ENCODE measurements at regions not wholly inside any gene's neighbourhood (a gene's known extent, or its start where the extent isn't known, plus 50 kb on each side); places are given as distances from the start of the nearest gene placed in this dataset.

- no peak for TF ChIP-seq CTCF (IDR thresholded peaks at IDR 0.05)
Observed at GRCh38 chr16:77617553-77617952, 104.8 kb upstream of the NUDT7 start.

- TF ChIP-seq CTCF (IDR thresholded peaks at IDR 0.05) = no peak
Observed at GRCh38 chr16:77617996-77618395, 104.3 kb upstream of the NUDT7 start.

- TF ChIP-seq CTCF (IDR thresholded peaks at IDR 0.05) = no peak
Observed at GRCh38 chr16:77618951-77619350, 103.4 kb upstream of the NUDT7 start.

GRCh38 chr16:77624085-77624484 lies 98.2 kb upstream of the NUDT7 start:
- TF ChIP-seq CTCF (IDR thresholded peaks at IDR 0.05) = no peak

GRCh38 chr16:77636615-77637014 lies 85.7 kb upstream of the NUDT7 start:
- TF ChIP-seq CTCF (IDR thresholded peaks at IDR 0.05) = no peak

GRCh38 chr16:77637940-77638339 lies 84.4 kb upstream of the NUDT7 start:
- no peak for TF ChIP-seq CTCF (IDR thresholded peaks at IDR 0.05)

- TF ChIP-seq CTCF (IDR thresholded peaks at IDR 0.05) = no peak
Observed at GRCh38 chr16:77643176-77643575, 79.1 kb upstream of the NUDT7 start.

- TF ChIP-seq CTCF (IDR thresholded peaks at IDR 0.05) = no peak
Observed at GRCh38 chr16:77645764-77646163, 76.5 kb upstream of the NUDT7 start.
